Transverse colon (tissue), 4 donors: ENCODE measurements at regions not wholly inside any gene's neighbourhood (a gene's known extent, or its start where the extent isn't known, plus 50 kb on each side); places are given as distances from the start of the nearest gene placed in this dataset.

Source experiments
- POLR2A ChIP-seq: fragments of 450-650 bp; IDR thresholded peaks from one replicate; pipeline ENCODE4 v1.6.1; 2016; ENCODE audit warnings: antibody characterized with exemption, mild to moderate bottlenecking, moderate library complexity
- POLR2AphosphoS5 ChIP-seq, 3 donors: sonication (generic); formaldehyde crosslinking; IDR thresholded peaks; one replicate each; pipeline ENCODE4 v1.6.1; 2016; ENCODE audit warnings: antibody characterized with exemption in 3 of 3
- TF ChIP-seq, protein P1 (sequence below), 5 experiments: fragments of 200-600 bp in 3 of 5; fragments of 450-650 bp in 2 of 5; sonication (generic) in 3 of 5; IDR thresholded peaks; 1 replicate in 2 of 5; 2 replicates in 3 of 5; pipeline ENCODE4 v1.5.1; 2016 to 2017; ENCODE audit warnings: antibody characterized with exemption in 5 of 5, inconsistent platforms in 3 of 5, mild to moderate bottlenecking in 2 of 5, moderate library complexity in 1 of 5

DNA sequence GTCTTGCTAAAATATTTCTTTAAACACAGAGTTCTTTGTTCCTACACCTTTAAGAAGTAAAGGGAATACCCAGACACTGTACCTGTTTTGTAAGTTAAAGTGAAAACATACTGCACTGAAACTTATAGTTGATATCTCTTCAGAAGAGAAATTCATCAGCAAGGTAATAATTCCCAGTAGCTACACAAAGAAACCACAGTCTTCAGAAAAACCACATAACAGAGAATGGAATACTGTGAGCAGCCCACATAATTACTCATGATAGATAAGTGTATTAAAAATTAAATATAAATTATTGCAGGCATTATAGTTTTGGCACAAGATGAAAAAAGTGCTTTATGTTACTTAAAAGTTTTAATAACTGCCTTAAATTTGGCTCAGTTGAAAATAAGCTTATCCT lies 276.6 kb downstream of the SETD4 start:
- TF ChIP-seq, protein P1, sequence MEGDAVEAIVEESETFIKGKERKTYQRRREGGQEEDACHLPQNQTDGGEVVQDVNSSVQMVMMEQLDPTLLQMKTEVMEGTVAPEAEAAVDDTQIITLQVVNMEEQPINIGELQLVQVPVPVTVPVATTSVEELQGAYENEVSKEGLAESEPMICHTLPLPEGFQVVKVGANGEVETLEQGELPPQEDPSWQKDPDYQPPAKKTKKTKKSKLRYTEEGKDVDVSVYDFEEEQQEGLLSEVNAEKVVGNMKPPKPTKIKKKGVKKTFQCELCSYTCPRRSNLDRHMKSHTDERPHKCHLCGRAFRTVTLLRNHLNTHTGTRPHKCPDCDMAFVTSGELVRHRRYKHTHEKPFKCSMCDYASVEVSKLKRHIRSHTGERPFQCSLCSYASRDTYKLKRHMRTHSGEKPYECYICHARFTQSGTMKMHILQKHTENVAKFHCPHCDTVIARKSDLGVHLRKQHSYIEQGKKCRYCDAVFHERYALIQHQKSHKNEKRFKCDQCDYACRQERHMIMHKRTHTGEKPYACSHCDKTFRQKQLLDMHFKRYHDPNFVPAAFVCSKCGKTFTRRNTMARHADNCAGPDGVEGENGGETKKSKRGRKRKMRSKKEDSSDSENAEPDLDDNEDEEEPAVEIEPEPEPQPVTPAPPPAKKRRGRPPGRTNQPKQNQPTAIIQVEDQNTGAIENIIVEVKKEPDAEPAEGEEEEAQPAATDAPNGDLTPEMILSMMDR (IDR thresholded peaks at IDR 0.05) = no peak
- TF ChIP-seq POLR2A = no peak
- no peak for TF ChIP-seq POLR2AphosphoS5 (IDR thresholded peaks at IDR 0.05)
